PC-9 (cell line): ENCODE measurements at regions not wholly inside any gene's neighbourhood (a gene's known extent, or its start where the extent isn't known, plus 50 kb on each side); places are given as distances from the start of the nearest gene placed in this dataset.

Experiments used
- EZH2 ChIP-seq: fragments of 200-600 bp; sonication (generic); IDR thresholded peaks from 2 replicates; pipeline ENCODE4 v1.8.0; 2017; ENCODE audit warnings: antibody characterized with exemption, low read depth
- TF ChIP-seq, protein P1 (sequence below): fragments of 200-600 bp; sonication (generic); conservative IDR thresholded peaks from 2 replicates; pipeline ENCODE4 v1.6.1; 2017; ENCODE audit warnings: mixed run types, antibody characterized with exemption, mild to moderate bottlenecking, moderate library complexity

DNA sequence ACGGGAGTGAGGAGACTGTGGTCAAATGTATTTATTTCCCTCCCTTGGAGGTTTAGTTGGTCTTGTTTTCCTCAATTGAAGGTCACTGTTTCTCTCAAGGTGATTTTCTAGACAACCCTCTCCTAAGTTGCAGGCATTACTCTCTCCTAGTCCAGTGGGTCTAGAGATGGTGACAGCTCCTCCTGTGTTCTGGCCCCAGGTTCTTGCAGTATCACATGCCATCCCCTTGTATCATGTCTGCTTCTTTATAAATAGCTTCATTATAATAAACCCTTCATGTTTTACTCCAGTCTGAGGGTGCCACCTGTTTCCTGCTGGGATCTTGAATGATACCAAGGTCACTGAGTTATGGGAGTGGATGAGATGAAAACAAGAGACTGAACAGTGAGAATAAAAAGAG lies 208.0 kb upstream of the KCNN2 start:
- no peak for TF ChIP-seq EZH2
- TF ChIP-seq, protein P1, sequence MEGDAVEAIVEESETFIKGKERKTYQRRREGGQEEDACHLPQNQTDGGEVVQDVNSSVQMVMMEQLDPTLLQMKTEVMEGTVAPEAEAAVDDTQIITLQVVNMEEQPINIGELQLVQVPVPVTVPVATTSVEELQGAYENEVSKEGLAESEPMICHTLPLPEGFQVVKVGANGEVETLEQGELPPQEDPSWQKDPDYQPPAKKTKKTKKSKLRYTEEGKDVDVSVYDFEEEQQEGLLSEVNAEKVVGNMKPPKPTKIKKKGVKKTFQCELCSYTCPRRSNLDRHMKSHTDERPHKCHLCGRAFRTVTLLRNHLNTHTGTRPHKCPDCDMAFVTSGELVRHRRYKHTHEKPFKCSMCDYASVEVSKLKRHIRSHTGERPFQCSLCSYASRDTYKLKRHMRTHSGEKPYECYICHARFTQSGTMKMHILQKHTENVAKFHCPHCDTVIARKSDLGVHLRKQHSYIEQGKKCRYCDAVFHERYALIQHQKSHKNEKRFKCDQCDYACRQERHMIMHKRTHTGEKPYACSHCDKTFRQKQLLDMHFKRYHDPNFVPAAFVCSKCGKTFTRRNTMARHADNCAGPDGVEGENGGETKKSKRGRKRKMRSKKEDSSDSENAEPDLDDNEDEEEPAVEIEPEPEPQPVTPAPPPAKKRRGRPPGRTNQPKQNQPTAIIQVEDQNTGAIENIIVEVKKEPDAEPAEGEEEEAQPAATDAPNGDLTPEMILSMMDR, result no peak
